Body of pancreas (tissue), 4 donors: ENCODE measurements at regions not wholly inside any gene's neighbourhood (a gene's known extent, or its start where the extent isn't known, plus 50 kb on each side); places are given as distances from the start of the nearest gene placed in this dataset.

ENCODE experiments used
- ATAC-seq: fragments of 150-250 bp; one replicate; pipeline ENCODE4 v1.9.1; 2016
- DNase-seq, 4 donors: peaks; one replicate each; pipeline ENCODE4 v3.0.0-alpha.2; 2019
- H3K27ac ChIP-seq, 4 donors: fragments of 200-600 bp; sonication (generic); 1 replicate in 3 of 4; 2 replicates in 1 of 4; pipeline versions ENCODE4 v1.5.1 to v1.6.1; 2016 to 2019; ENCODE audit warnings: mild to moderate bottlenecking in 1 of 4, mixed read lengths in 1 of 4, moderate library complexity in 1 of 4
- H3K27me3 ChIP-seq, 2 donors: fragments of 200-600 bp; sonication (generic); one replicate each; pipeline ENCODE4 v1.6.0; 2016; ENCODE audit warnings: mild to moderate bottlenecking in 1 of 2
- H3K36me3 ChIP-seq, 2 donors: fragments of 200-600 bp; sonication (generic); replicated peaks in 1 of 2; 2 replicates each; pipeline ENCODE4 v1.5.1; 2016; ENCODE audit warnings: low read depth in 2 of 2; ENCODE audit not compliant: insufficient read depth in 1 of 2
- H3K4me1 ChIP-seq: fragments of 200-600 bp; sonication (generic); one replicate; pipeline ENCODE4 v1.6.0; 2016
- H3K4me3 ChIP-seq, 2 donors: fragments of 200-600 bp; sonication (generic); 1 replicate in 1 of 2; 2 replicates in 1 of 2; pipeline ENCODE4 v1.5.1; 2016 to 2019
- H3K9me3 ChIP-seq, 3 donors: fragments of 200-600 bp; sonication (generic); 1 replicate in 2 of 3; 2 replicates in 1 of 3; pipeline ENCODE4 v1.5.1; 2016
- CTCF ChIP-seq, 7 experiments: fragments of 450-650 bp in 4 of 7; fragments of 200-600 bp in 3 of 7; sonication (generic) in 3 of 7; IDR thresholded peaks; one replicate each; pipeline ENCODE4 v1.5.1; 2016 to 2019; ENCODE audit warnings: antibody characterized with exemption in 7 of 7
- POLR2A ChIP-seq, 3 donors: fragments of 450-650 bp; IDR thresholded peaks; one replicate each; pipeline ENCODE4 v1.6.1; 2016; ENCODE audit warnings: antibody characterized with exemption in 3 of 3, mild to moderate bottlenecking in 2 of 3
- WGBS, 2 donors: methylation state at CpG; one replicate each; pipeline ENCODE4 v1.1.5; 2017; 5-methylcytosine and 5-hydroxymethylcytosine counted together
- intact Hi-C: fragments of 100-400 bp; cut with DNase I; formaldehyde crosslinking; loops from one replicate; pipeline ENCODE4 v1.15.1; 2023

GRCh38 chr12:127145929-127146789 lies 1120.8 kb upstream of the TMEM132C start:
- Histone ChIP-seq H3K36me3 (no peaks in the 10 kb centered on the region), H3K4me3 (peak overlapping the region; percentile 25 to 32), H3K4me1 (peaks cover 12% of the 10 kb centered on the region), H3K9me3 (peaks cover 0 to under 1% (median 0%) of the 10 kb centered on the region in 3 donors), H3K27me3 (no peaks in the 10 kb centered on the region), H3K27ac (peak overlapping the region in 2 of 4 donors; percentile 18 to 49)
- DNase-seq, result peak; percentile 57 to 76 (median 70)
- peak; percentile 82 for ATAC-seq
- intact Hi-C loops, result no loop called here
- WGBS, 2 donors, result 28 to 35% methylated on average over 6 to 49 of the region's 85 CpGs
- TF ChIP-seq POLR2A (IDR thresholded peaks at IDR 0.05) (peak in 2 of 3 donors; percentile 33 to 46), CTCF (IDR thresholded peaks at IDR 0.05) (peak in 1 of 7 experiments; percentile 8)

GRCh38 chr12:127146991-127147718 lies 1119.8 kb upstream of the TMEM132C start:
- no peaks in the 10 kb centered on the region for H3K36me3 ChIP-seq
- H3K4me3 ChIP-seq, result no peak overlapping the region
- no peak overlapping the region for H3K27ac ChIP-seq
- DNase-seq, result no peak
- no peak for TF ChIP-seq POLR2A (IDR thresholded peaks at IDR 0.05)
- no peak for TF ChIP-seq CTCF (IDR thresholded peaks at IDR 0.05)
- intact Hi-C loops, result no loop called here
- no peaks in the 10 kb centered on the region for H3K27me3 ChIP-seq
- peaks cover 12% of the 10 kb centered on the region for H3K4me1 ChIP-seq
- no peak for ATAC-seq
- 78 to 83% methylated on average over 4 of the region's 4 CpGs for WGBS, 2 donors
- no peaks in the 10 kb centered on the region for H3K9me3 ChIP-seq

DNA sequence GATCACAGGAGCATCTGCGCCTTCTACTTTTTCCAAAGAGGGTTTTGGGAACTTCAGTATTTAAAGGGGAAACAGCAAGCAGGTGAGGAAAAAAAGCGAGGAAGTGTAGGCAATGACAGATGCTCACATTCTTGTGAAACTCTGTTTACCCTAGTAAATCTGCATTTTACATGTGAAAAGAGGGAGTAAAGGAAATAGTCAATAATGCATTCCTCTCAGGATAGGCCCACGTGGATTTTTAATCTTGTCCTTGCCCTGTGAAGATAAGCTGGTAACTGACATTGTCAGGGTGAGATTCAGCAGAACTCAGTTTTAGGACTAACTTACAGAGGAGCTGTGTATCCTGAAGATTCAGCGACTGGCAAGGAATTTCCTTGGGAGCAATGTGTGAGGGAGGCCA lies 1119.2 kb upstream of the TMEM132C start:
- no peaks in the 10 kb centered on the region for H3K9me3 ChIP-seq
- intact Hi-C loops, result no loop called here
- DNase-seq (no peak), ATAC-seq (no peak)
- no peak overlapping the region for H3K27ac ChIP-seq
- no peaks in the 10 kb centered on the region for H3K36me3 ChIP-seq
- WGBS, 2 donors, result 64 to 78% methylated on average over 4 of the region's 4 CpGs
- no peak for TF ChIP-seq CTCF (IDR thresholded peaks at IDR 0.05)
- no peak for TF ChIP-seq POLR2A (IDR thresholded peaks at IDR 0.05)
- H3K4me1 ChIP-seq, result peaks cover 12% of the 10 kb centered on the region
- H3K27me3 ChIP-seq, result no peaks in the 10 kb centered on the region
- H3K4me3 ChIP-seq, result no peak overlapping the region

GRCh38 chr12:127148318-127148717 lies 1118.7 kb upstream of the TMEM132C start:
- Histone ChIP-seq H3K27me3 (no peaks in the 10 kb centered on the region), H3K36me3 (no peaks in the 10 kb centered on the region), H3K4me3 (no peak overlapping the region), H3K27ac (no peak overlapping the region), H3K9me3 (no peaks in the 10 kb centered on the region), H3K4me1 (peaks cover 12% of the 10 kb centered on the region)
- intact Hi-C loops, result no loop called here
- ATAC-seq, result no peak
- no peak for DNase-seq
- WGBS, 2 donors, result 77 to 95% methylated on average over 1 of the region's 1 CpG
- TF ChIP-seq POLR2A (IDR thresholded peaks at IDR 0.05) (no peak), CTCF (IDR thresholded peaks at IDR 0.05) (no peak)
